Activated naive CD8-positive, alpha-beta T cell treated with anti-CD3 and anti-CD28 coated beads, Interleukin-2, amount 50 U/mL, for 24 hours (primary cell): ENCODE measurements at regions not wholly inside any gene's neighbourhood (a gene's known extent, or its start where the extent isn't known, plus 50 kb on each side); places are given as distances from the start of the nearest gene placed in this dataset.
"Not testable (repeated sequence)": the region's sequence is repeated elsewhere in the genome, so short reads cannot be mapped to it uniquely, and the experiment has no call there.

Experiments used
- ATAC-seq: fragments of 150-1000 bp; cut with Tn5 transposase; one replicate; pipeline ENCODE4 v1.10.0; 2021
- DNase-seq: peaks from one replicate; pipeline ENCODE4 v3.0.0; 2021
- H3K27ac Mint-ChIP-seq: one replicate; pipeline ENCODE4 v1.8.0; 2021; ENCODE audit warnings: mild to moderate bottlenecking, mixed read lengths
- H3K27me3 Mint-ChIP-seq: one replicate; pipeline ENCODE4 v1.8.0; 2021; ENCODE audit warnings: mixed read lengths
- H3K36me3 Mint-ChIP-seq: one replicate; pipeline ENCODE4 v1.8.0; 2021; ENCODE audit warnings: low read depth, mixed read lengths
- H3K4me1 Mint-ChIP-seq: one replicate; pipeline ENCODE4 v1.8.0; 2021; ENCODE audit warnings: mixed read lengths
- H3K4me3 Mint-ChIP-seq: one replicate; pipeline ENCODE4 v1.8.0; 2021; ENCODE audit warnings: mild to moderate bottlenecking, moderate library complexity, mixed read lengths
- H3K9me3 Mint-ChIP-seq: one replicate; pipeline ENCODE4 v1.8.0; 2021; ENCODE audit warnings: mixed read lengths

- Mint-ChIP-seq H3K9me3 (peaks cover 4% of the 10 kb centered on the region), H3K27ac (peak overlapping the region; percentile 59), H3K4me3 (no peak overlapping the region), H3K27me3 (no peaks in the 10 kb centered on the region), H3K36me3 (peaks cover 6% of the 10 kb centered on the region), H3K4me1 (peaks cover 59% of the 10 kb centered on the region)
- ATAC-seq (no peak), DNase-seq (no peak)
Measured at GRCh38 chr12:46547421-46548354, 175.1 kb upstream of the SLC38A2 start.

GRCh38 chr12:46546634-46547273, 174.2 kb upstream of the SLC38A2 start:
- Mint-ChIP-seq H3K27me3 (no peaks in the 10 kb centered on the region), H3K4me3 (no peak overlapping the region), H3K27ac (peak overlapping the region; percentile 59), H3K9me3 (peaks cover 4% of the 10 kb centered on the region), H3K4me1 (peaks cover 56% of the 10 kb centered on the region), H3K36me3 (peaks cover 6% of the 10 kb centered on the region)
- ATAC-seq (peak; percentile 48), DNase-seq (no peak)

GRCh38 chr12:46543378-46543795, 170.8 kb upstream of the SLC38A2 start:
- not testable (repeated sequence) for H3K27me3 Mint-ChIP-seq, H3K27ac Mint-ChIP-seq

GRCh38 chr12:46538976-46539375, 166.4 kb upstream of the SLC38A2 start:
- Mint-ChIP-seq H3K4me1 (peaks cover 9% of the 10 kb centered on the region), H3K9me3 (peaks cover 4% of the 10 kb centered on the region), H3K27me3 (no peaks in the 10 kb centered on the region), H3K4me3 (no peak overlapping the region), H3K27ac (no peak overlapping the region), H3K36me3 (peaks cover 3% of the 10 kb centered on the region)
- no peak for ATAC-seq
- DNase-seq: no peak

More at GRCh38 chr12:46543378-46543795, 170.8 kb upstream of the SLC38A2 start:
- H3K36me3 Mint-ChIP-seq, H3K4me3 Mint-ChIP-seq, DNase-seq, ATAC-seq, H3K9me3 Mint-ChIP-seq: not testable (repeated sequence)
- H3K4me1 Mint-ChIP-seq: peaks cover 24% of the 10 kb centered on the region

GRCh38 chr12:46537387-46537955, 164.9 kb upstream of the SLC38A2 start:
- H3K4me1 Mint-ChIP-seq: peaks cover 9% of the 10 kb centered on the region
- ATAC-seq (no peak), DNase-seq (no peak)
- no peak overlapping the region for H3K27ac Mint-ChIP-seq
- H3K36me3 Mint-ChIP-seq: peaks cover 3% of the 10 kb centered on the region
- no peaks in the 10 kb centered on the region for H3K27me3 Mint-ChIP-seq
- no peak overlapping the region for H3K4me3 Mint-ChIP-seq
- H3K9me3 Mint-ChIP-seq: peaks cover 4% of the 10 kb centered on the region

GRCh38 chr12:46536316-46536715, 163.7 kb upstream of the SLC38A2 start:
- not testable (repeated sequence) for DNase-seq

GRCh38 chr12:46535907-46536306, 163.3 kb upstream of the SLC38A2 start:
- Mint-ChIP-seq H3K27me3 (no peaks in the 10 kb centered on the region), H3K4me3 (no peak overlapping the region), H3K36me3 (no peaks in the 10 kb centered on the region), H3K27ac (no peak overlapping the region), H3K4me1 (peaks cover 9% of the 10 kb centered on the region), H3K9me3 (no peaks in the 10 kb centered on the region)
- no peak for ATAC-seq
- DNase-seq: no peak

More at GRCh38 chr12:46536316-46536715, 163.7 kb upstream of the SLC38A2 start:
- not testable (repeated sequence) for H3K4me1 Mint-ChIP-seq, H3K36me3 Mint-ChIP-seq, H3K27ac Mint-ChIP-seq, ATAC-seq, H3K9me3 Mint-ChIP-seq, H3K4me3 Mint-ChIP-seq, H3K27me3 Mint-ChIP-seq

- H3K36me3 Mint-ChIP-seq: no peaks in the 10 kb centered on the region
- DNase-seq: no peak
- no peaks in the 10 kb centered on the region for H3K9me3 Mint-ChIP-seq
- H3K4me3 Mint-ChIP-seq: no peak overlapping the region
- H3K27me3 Mint-ChIP-seq: no peaks in the 10 kb centered on the region
- H3K27ac Mint-ChIP-seq: no peak overlapping the region
- no peak for ATAC-seq
- peaks cover 9% of the 10 kb centered on the region for H3K4me1 Mint-ChIP-seq
Measured at GRCh38 chr12:46535376-46535775, 162.8 kb upstream of the SLC38A2 start.

- Mint-ChIP-seq H3K36me3 (no peaks in the 10 kb centered on the region), H3K27ac (no peak overlapping the region), H3K27me3 (no peaks in the 10 kb centered on the region), H3K4me1 (peaks cover 9% of the 10 kb centered on the region), H3K4me3 (no peak overlapping the region), H3K9me3 (peaks cover 5% of the 10 kb centered on the region)
- ATAC-seq: no peak
- no peak for DNase-seq
Measured at GRCh38 chr12:46534327-46534840, 161.8 kb upstream of the SLC38A2 start.

GRCh38 chr12:46533723-46534122, 161.2 kb upstream of the SLC38A2 start:
- Mint-ChIP-seq H3K4me1 (peaks cover 9% of the 10 kb centered on the region), H3K36me3 (no peaks in the 10 kb centered on the region), H3K9me3 (peaks cover 9% of the 10 kb centered on the region), H3K4me3 (no peak overlapping the region), H3K27ac (no peak overlapping the region), H3K27me3 (no peaks in the 10 kb centered on the region)
- DNase-seq (no peak), ATAC-seq (no peak)

GRCh38 chr12:46531804-46532203, 159.2 kb upstream of the SLC38A2 start:
- H3K4me1 Mint-ChIP-seq: peaks cover 9% of the 10 kb centered on the region
- DNase-seq (no peak), ATAC-seq (no peak)
- H3K27me3 Mint-ChIP-seq: no peaks in the 10 kb centered on the region
- H3K9me3 Mint-ChIP-seq: peaks cover 9% of the 10 kb centered on the region
- no peaks in the 10 kb centered on the region for H3K36me3 Mint-ChIP-seq
- no peak overlapping the region for H3K27ac Mint-ChIP-seq
- no peak overlapping the region for H3K4me3 Mint-ChIP-seq

GRCh38 chr12:46531059-46531785, 158.6 kb upstream of the SLC38A2 start:
- peaks cover 5% of the 10 kb centered on the region for H3K4me1 Mint-ChIP-seq
- H3K9me3 Mint-ChIP-seq: peaks cover 9% of the 10 kb centered on the region
- no peak for ATAC-seq
- H3K4me3 Mint-ChIP-seq: no peak overlapping the region
- DNase-seq: no peak
- no peak overlapping the region for H3K27ac Mint-ChIP-seq
- no peaks in the 10 kb centered on the region for H3K36me3 Mint-ChIP-seq
- no peaks in the 10 kb centered on the region for H3K27me3 Mint-ChIP-seq

- H3K4me1 Mint-ChIP-seq: no peaks in the 10 kb centered on the region
- no peak overlapping the region for H3K27ac Mint-ChIP-seq
- DNase-seq: no peak
- no peak for ATAC-seq
- H3K9me3 Mint-ChIP-seq: peaks cover 9% of the 10 kb centered on the region
- no peaks in the 10 kb centered on the region for H3K27me3 Mint-ChIP-seq
- H3K4me3 Mint-ChIP-seq: no peak overlapping the region
- H3K36me3 Mint-ChIP-seq: no peaks in the 10 kb centered on the region
Measured at GRCh38 chr12:46530373-46531056, 157.9 kb upstream of the SLC38A2 start.

GRCh38 chr12:46526233-46526632, 153.7 kb upstream of the SLC38A2 start:
- DNase-seq: no peak
- Mint-ChIP-seq H3K4me3 (no peak overlapping the region), H3K27me3 (no peaks in the 10 kb centered on the region), H3K4me1 (peaks cover 28% of the 10 kb centered on the region), H3K36me3 (no peaks in the 10 kb centered on the region), H3K27ac (no peak overlapping the region), H3K9me3 (peaks cover 9% of the 10 kb centered on the region)
- no peak for ATAC-seq
